Fibroblast of lung (primary cell): ENCODE measurements at regions not wholly inside any gene's neighbourhood (a gene's known extent, or its start where the extent isn't known, plus 50 kb on each side); places are given as distances from the start of the nearest gene placed in this dataset.

ENCODE experiments used
- EZH2 ChIP-seq: IDR thresholded peaks from 2 replicates; pipeline ENCODE4 v1.5.1; 2012; ENCODE audit warnings: low read length, control low read depth, mild to moderate bottlenecking; ENCODE audit errors: missing control alignments
- TF ChIP-seq, protein P1 (sequence below), 2 donors: IDR thresholded peaks in 1 of 2; conservative IDR thresholded peaks in 1 of 2; 1 replicate in 1 of 2; 2 replicates in 1 of 2; pipeline ENCODE4 v1.5.1; 2011 to 2012; ENCODE audit warnings: low read length in 2 of 2, control low read depth in 1 of 2, inconsistent platforms in 1 of 2, low read depth in 1 of 2, mild to moderate bottlenecking in 1 of 2

GRCh38 chr13:47218611-47219010, 321.8 kb upstream of the HTR2A start:
- TF ChIP-seq, protein P1, sequence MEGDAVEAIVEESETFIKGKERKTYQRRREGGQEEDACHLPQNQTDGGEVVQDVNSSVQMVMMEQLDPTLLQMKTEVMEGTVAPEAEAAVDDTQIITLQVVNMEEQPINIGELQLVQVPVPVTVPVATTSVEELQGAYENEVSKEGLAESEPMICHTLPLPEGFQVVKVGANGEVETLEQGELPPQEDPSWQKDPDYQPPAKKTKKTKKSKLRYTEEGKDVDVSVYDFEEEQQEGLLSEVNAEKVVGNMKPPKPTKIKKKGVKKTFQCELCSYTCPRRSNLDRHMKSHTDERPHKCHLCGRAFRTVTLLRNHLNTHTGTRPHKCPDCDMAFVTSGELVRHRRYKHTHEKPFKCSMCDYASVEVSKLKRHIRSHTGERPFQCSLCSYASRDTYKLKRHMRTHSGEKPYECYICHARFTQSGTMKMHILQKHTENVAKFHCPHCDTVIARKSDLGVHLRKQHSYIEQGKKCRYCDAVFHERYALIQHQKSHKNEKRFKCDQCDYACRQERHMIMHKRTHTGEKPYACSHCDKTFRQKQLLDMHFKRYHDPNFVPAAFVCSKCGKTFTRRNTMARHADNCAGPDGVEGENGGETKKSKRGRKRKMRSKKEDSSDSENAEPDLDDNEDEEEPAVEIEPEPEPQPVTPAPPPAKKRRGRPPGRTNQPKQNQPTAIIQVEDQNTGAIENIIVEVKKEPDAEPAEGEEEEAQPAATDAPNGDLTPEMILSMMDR (conservative IDR thresholded peaks at IDR 0.05 in 1 of 2, IDR thresholded peaks at IDR 0.05 in 1 of 2; ENCODE audit: low read depth in 1 of 2, low read length in 2 of 2), result no peak
- no peak for TF ChIP-seq EZH2
